HCT116 (cell line): ENCODE measurements at regions not wholly inside any gene's neighbourhood (a gene's known extent, or its start where the extent isn't known, plus 50 kb on each side); places are given as distances from the start of the nearest gene placed in this dataset.
"Not testable (repeated sequence)": the region's sequence is repeated elsewhere in the genome, so short reads cannot be mapped to it uniquely, and the experiment has no call there.

Source experiments
- EZH2 ChIP-seq: fragments of 200-600 bp; sonication (generic); IDR thresholded peaks from 2 replicates; pipeline ENCODE4 v1.6.1; 2017; ENCODE audit warnings: antibody characterized with exemption, mixed run types
- EZH2phosphoT487 ChIP-seq: fragments of 200-600 bp; IDR thresholded peaks from 2 replicates; pipeline ENCODE4 v1.6.1; 2018; ENCODE audit warnings: antibody characterized with exemption, borderline replicate concordance
- POLR2A ChIP-seq: IDR thresholded peaks from 2 replicates; pipeline ENCODE4 v1.7.0; 2011; ENCODE audit warnings: borderline replicate concordance; ENCODE audit not compliant: insufficient read depth, insufficient read length; ENCODE audit errors: extremely low read depth
- SP1 ChIP-seq: IDR thresholded peaks from 2 replicates; pipeline ENCODE4 v1.6.1; 2012; ENCODE audit warnings: low read depth
- YY1 ChIP-seq: IDR thresholded peaks from 2 replicates; pipeline ENCODE4 v1.6.1; 2011; ENCODE audit warnings: low read length, low read depth, moderate library complexity, mild to moderate bottlenecking; ENCODE audit not compliant: insufficient replicate concordance; ENCODE audit errors: extremely low read depth
- TF ChIP-seq, protein P1 (sequence below), 3 experiments: fragments of 200-600 bp in 1 of 3; sonication (generic) in 1 of 3; IDR thresholded peaks in 2 of 3; conservative IDR thresholded peaks in 1 of 3; 2 replicates each; pipeline ENCODE4 v1.5.1; 2012 to 2017; ENCODE audit warnings: low read depth in 2 of 3, low read length in 2 of 3, antibody characterized with exemption in 1 of 3, borderline replicate concordance in 1 of 3, control low read depth in 1 of 3, mild to moderate bottlenecking in 1 of 3, mixed read lengths in 1 of 3, mixed run types in 1 of 3, moderate library complexity in 1 of 3; ENCODE audit not compliant: insufficient read depth in 1 of 3

DNA sequence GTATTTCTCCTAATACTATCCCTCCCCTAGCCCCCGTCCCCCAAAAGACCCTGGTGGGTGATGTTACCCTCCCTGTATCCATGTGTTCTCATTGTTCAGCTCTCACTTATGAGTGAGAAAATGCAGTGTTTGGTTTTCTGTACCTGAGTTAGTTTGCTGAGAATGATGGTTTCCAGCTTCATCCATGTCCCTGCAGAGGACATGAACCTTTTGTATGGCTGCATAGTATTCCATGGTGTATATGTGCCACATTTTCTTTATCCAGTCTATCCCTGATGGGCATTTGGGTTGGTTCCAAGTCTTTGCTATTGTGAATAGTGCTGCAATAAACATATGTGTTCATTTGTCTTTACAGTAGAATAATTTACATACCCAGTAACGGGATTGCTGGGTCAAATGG is 235.8 kb upstream of the NOCT start:
- not testable (repeated sequence) for TF ChIP-seq EZH2phosphoT487, YY1, POLR2A, SP1, EZH2
- TF ChIP-seq, protein P1, sequence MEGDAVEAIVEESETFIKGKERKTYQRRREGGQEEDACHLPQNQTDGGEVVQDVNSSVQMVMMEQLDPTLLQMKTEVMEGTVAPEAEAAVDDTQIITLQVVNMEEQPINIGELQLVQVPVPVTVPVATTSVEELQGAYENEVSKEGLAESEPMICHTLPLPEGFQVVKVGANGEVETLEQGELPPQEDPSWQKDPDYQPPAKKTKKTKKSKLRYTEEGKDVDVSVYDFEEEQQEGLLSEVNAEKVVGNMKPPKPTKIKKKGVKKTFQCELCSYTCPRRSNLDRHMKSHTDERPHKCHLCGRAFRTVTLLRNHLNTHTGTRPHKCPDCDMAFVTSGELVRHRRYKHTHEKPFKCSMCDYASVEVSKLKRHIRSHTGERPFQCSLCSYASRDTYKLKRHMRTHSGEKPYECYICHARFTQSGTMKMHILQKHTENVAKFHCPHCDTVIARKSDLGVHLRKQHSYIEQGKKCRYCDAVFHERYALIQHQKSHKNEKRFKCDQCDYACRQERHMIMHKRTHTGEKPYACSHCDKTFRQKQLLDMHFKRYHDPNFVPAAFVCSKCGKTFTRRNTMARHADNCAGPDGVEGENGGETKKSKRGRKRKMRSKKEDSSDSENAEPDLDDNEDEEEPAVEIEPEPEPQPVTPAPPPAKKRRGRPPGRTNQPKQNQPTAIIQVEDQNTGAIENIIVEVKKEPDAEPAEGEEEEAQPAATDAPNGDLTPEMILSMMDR (IDR thresholded peaks at IDR 0.05 in 2 of 3, conservative IDR thresholded peaks at IDR 0.05 in 1 of 3; ENCODE audit: borderline replicate concordance in 1 of 3, insufficient read depth in 1 of 3, low read depth in 2 of 3, low read length in 2 of 3), result not testable (repeated sequence)
